DND-41 (cell line): ENCODE measurements at regions not wholly inside any gene's neighbourhood (a gene's known extent, or its start where the extent isn't known, plus 50 kb on each side); places are given as distances from the start of the nearest gene placed in this dataset.

Experiments
- CTCF ChIP-seq: IDR thresholded peaks from 2 replicates; pipeline ENCODE4 v1.5.1; 2012; ENCODE audit warnings: borderline replicate concordance, low read length, moderate library complexity, mild to moderate bottlenecking; ENCODE audit not compliant: poor library complexity, severe bottlenecking; ENCODE audit errors: extremely low read depth
- EZH2 ChIP-seq: IDR thresholded peaks from 3 replicates; pipeline ENCODE4 v1.6.1; 2012; ENCODE audit warnings: borderline replicate concordance, low read depth, mild to moderate bottlenecking, moderate library complexity, low read length, inconsistent platforms; ENCODE audit not compliant: severe bottlenecking

- no peak for TF ChIP-seq EZH2
- TF ChIP-seq CTCF: no peak
Observed at GRCh38 chrX:36581030-36581429, 427.1 kb upstream of the FAM47C start.
